ENCODE measurements at regions not wholly inside any gene's neighbourhood (a gene's known extent, or its start where the extent isn't known, plus 50 kb on each side); places are given as distances from the start of the nearest gene placed in this dataset.

- BruUV-seq (replicated peaks) = no TSS peak
- Histone ChIP-seq H3K9me3 (replicated peaks; ENCODE audit: control insufficient read depth, insufficient read depth, low read length) (no peaks in the 10 kb centered on the region), H3K4me3 (replicated peaks in 1 of 3; ENCODE audit: insufficient read depth in 1 of 3, low read depth in 1 of 3, low read length in 3 of 3) (no peak overlapping the region), H3K4me2 (ENCODE audit: insufficient read depth, low read length) (no peak overlapping the region), H3K9ac (replicated peaks; ENCODE audit: extremely low read depth, insufficient read depth, low read length) (no peak overlapping the region), H3K4me1 (ENCODE audit: control insufficient read depth, extremely low read depth, insufficient read depth, low read length) (no peaks in the 10 kb centered on the region), H3K27me3 (ENCODE audit: control insufficient read depth in 2 of 2, insufficient read depth in 2 of 2, low read length in 2 of 2) (no peaks in the 10 kb centered on the region), H3K36me3 (ENCODE audit: control insufficient read depth in 2 of 2, extremely low read depth in 1 of 2, insufficient read depth in 2 of 2, low read length in 2 of 2) (no peaks in the 10 kb centered on the region), H3K27ac (ENCODE audit: insufficient read depth, low read depth, low read length) (no peak overlapping the region), H3K79me2 (ENCODE audit: control insufficient read depth, insufficient read depth, low read length) (no peaks in the 10 kb centered on the region), H4K20me1 (replicated peaks; ENCODE audit: control insufficient read depth, extremely low read depth, insufficient read depth, low read length) (no peaks in the 10 kb centered on the region), H3K9me1 (replicated peaks; ENCODE audit: control insufficient read depth, extremely low read depth, insufficient read depth, low read length) (no peaks in the 10 kb centered on the region), H2AFZ (ENCODE audit: low read depth, low read length) (no peak overlapping the region)
- dilution Hi-C loops (cut with MboI; ENCODE audit: extremely low pct_ligation_motif_present, low sequenced_read_pairs) (no loop called here), intact Hi-C loops (cut with micrococcal nuclease) (no loop called here)
- CTCF ChIA-PET = no interaction called here
- no peak for TF ChIP-seq MAX (IDR thresholded peaks at IDR 0.05; ENCODE audit: insufficient read depth, insufficient read length)
- TF ChIP-seq GATA2 (IDR thresholded peaks at IDR 0.05; ENCODE audit: insufficient read depth, insufficient read length, low read depth, low read length) = no peak
- no peak for TF ChIP-seq POLR2A (IDR thresholded peaks at IDR 0.05; ENCODE audit: low read depth, low read length)
- TF ChIP-seq MYC (IDR thresholded peaks at IDR 0.05; ENCODE audit: low read depth, low read length) = no peak
- TF ChIP-seq CTCF (IDR thresholded peaks at IDR 0.05; ENCODE audit: extremely low read depth in 1 of 2, insufficient read depth in 1 of 2, low read depth in 1 of 2, low read length in 2 of 2) = no peak
- no peak for TF ChIP-seq JUN (IDR thresholded peaks at IDR 0.05; ENCODE audit: borderline replicate concordance, insufficient read depth, insufficient read length, low read depth)
- no peak for TF ChIP-seq POLR2AphosphoS5 (IDR thresholded peaks at IDR 0.05; ENCODE audit: insufficient read depth, low read depth, low read length)
- TF ChIP-seq EZH2 (IDR thresholded peaks at IDR 0.05; ENCODE audit: borderline replicate concordance, low read depth, low read length, severe bottlenecking) = no peak
- no peak for TF ChIP-seq FOS (IDR thresholded peaks at IDR 0.05; ENCODE audit: borderline replicate concordance, insufficient read depth, low read length)
- no peak for DNase-seq (ENCODE audit: low read depth, low spot score)
- FAIRE-seq = no peak
- POLR2A ChIA-PET = no interaction called here
Observed at GRCh38 chr3:66854601-66855151, 143.4 kb upstream of the KBTBD8 start.

Data from endothelial cell of umbilical vein (primary cell).